HG03521 (cell line): ENCODE measurements at regions not wholly inside any gene's neighbourhood (a gene's known extent, or its start where the extent isn't known, plus 50 kb on each side); places are given as distances from the start of the nearest gene placed in this dataset.

Experiments
- ATAC-seq: cut with Tn5 transposase; IDR thresholded peaks from one replicate; pipeline ENCODE4 v1.9.1; 2021; ENCODE audit warnings: mild to moderate bottlenecking, moderate library complexity; ENCODE audit not compliant: unreplicated experiment

- no peak for ATAC-seq
These were observed 888.4 kb upstream of the PHF14 start for GRCh38 chr7:10085231-10085630.

DNA sequence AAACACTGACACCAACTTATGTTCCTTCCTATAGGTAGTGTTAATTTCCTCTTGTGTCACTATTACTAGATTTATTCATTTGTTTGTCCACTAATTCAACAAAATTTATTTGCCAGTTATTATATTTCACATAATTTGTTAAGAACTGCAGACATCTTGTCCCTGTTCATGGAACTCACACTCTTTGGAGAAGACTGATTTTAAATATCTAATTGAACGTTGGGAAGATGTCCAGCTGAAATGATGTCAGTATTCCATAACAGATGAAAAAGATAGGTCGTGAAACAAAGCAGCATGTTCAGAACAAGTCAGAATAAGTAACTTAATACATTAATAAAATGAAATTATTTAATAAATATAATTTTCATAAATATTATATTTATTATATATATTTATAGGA lies 873.1 kb upstream of the PHF14 start:
- no peak for ATAC-seq

- no peak for ATAC-seq
These were observed 872.3 kb upstream of the PHF14 start for GRCh38 chr7:10101351-10101750.

DNA sequence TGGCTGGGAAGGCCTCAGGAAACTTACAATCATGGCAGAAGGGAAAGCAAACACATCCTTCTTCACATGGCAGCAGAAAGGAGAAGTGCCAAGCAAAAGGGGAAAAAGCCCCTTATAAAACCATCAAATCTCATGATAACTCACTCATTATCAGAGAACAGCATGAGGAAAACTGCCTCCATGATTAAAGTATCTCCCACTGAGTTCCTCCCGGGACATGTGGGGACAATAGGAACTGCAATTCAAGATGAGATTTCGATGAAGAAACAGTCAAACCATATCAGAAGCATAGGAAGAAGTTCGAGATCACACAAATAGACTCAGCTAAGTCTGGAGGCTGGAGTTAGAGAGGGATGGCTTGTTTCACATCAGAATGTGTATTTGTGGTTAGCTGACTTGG lies 869.4 kb upstream of the PHF14 start:
- no peak for ATAC-seq

- ATAC-seq: no peak
These were observed 867.1 kb upstream of the PHF14 start for GRCh38 chr7:10106609-10107008.

DNA sequence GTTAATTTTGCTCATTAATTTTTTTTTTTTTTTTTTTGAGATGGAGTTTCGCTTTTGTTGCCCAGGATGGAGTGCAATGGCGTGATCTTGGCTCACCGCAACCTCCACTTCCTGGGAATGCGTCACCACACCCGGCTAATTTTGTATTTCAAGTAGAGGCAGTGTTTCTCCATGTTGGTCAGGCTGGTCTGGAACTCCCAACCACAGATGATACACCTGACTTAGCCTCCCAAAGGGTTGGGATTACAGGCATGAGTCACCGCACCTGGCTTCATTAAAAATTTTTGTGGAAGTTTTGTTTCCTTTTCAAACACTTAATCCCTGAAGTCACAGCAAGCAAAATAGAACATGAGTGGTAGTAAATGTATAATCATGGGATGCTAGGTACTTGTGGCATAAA lies 857.2 kb upstream of the PHF14 start:
- ATAC-seq: no peak

GRCh38 chr7:10117815-10118214 lies 855.9 kb upstream of the PHF14 start:
- no peak for ATAC-seq

DNA sequence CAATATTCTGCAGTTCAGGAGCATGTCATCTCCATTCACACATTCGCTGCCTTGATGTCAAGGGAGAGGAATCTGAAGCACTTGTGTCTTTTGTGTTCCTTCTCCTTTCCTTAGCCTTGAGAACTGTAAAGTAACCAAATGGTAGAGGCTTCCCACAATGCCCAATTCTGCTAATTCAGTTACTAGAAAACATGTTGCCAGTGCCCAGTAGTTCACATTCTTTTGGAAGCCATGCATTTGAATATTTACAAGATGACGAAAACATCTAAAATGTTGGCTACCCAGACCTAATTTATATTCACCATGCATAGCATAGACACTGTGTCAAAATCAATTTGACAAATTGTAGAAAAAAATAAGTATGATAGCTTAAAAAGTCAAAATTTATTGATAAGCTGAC lies 852.7 kb upstream of the PHF14 start:
- ATAC-seq: no peak

DNA sequence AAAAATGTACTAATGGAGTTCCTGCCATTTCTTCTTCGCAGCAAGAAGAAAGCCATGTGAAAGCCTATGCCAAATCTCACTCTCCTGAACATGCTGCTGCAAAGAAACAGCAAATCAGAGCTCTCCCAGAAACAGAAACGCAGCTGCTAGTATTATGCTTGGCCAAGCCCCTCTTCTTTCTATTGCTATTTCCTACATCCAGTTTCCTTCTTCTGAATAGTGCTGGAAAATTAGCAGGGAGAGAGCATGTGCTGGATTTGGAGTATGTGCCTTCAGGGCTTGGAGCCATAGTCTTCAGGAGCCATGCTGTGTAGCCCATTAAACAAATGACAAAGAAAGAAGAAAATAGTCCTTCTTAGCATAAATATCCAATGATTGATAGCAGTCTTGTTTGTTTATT lies 852.0 kb upstream of the PHF14 start:
- ATAC-seq: no peak

- no peak for ATAC-seq
These were observed 851.0 kb upstream of the PHF14 start for GRCh38 chr7:10122551-10123100.

DNA sequence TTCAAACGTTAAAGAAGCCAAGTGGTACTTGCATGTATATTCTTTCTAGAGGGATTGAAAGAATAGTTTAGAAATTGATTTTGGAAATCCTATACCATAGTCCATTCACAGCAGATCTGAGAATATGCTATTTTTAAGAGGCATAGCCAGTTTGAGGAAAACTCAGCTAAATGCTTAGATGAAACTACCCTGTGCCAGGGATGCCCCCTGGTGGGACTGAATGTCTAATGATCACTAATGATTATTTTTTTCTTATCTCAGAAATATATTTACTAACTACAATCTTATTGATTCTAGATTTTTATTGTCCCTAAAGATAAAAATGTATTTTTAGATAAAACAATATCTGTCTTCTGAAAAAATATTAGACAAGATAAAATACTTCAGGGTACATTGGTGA lies 844.9 kb upstream of the PHF14 start:
- no peak for ATAC-seq

DNA sequence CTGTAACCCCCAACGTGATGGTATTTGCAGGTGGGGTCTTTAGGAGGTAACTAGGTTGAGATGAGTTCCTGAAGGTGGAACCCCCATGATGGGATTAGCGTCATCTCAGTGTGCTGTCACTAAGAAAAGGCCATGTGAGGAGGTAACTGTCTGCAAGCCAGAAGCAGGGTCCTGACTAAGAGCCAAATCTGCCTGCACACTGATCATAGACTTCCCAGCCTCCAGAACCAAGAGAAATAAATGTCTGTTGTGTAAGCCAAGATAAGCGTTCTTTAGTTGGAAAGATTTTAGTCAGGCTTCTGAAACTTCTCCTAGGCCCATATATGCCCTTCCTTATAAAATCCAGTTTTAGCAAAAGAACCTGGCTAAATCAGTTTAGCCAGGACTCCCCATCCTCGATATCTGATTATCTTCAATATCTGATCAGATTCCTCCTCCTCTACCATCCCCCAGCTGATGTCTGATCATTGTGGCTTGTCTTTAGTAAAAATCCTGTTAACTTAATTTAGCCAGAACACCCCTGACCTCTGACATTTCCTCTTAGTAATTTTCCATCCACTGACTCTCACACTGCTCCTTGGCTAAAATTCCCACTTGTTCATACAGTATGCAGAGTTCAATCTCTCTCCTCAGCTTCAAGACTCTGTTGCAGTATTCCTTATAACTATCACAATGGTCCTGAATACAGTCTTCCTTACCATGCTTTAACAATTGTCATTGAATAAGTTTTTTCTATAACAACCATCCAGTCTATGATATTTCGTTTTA lies 835.4 kb upstream of the PHF14 start:
- no peak for ATAC-seq

DNA sequence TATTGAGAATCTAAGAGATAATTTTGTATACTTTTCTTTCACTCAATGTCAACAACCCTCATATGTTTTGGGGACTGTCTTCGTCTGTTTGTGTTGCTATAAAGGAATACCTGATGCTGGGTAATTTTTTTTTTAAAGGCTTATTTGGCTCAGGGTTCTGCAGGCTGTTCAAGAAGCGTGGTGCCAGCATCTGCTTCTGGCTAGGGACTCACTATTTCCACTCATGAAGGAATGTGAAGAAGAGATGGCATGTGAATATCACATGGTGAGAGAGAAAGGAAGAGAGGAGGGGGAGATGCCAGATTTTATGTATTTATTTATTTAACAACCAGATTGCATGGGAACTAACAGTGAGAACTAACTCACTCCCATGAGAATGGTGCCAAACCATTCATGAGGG lies 827.4 kb upstream of the PHF14 start:
- no peak for ATAC-seq

DNA sequence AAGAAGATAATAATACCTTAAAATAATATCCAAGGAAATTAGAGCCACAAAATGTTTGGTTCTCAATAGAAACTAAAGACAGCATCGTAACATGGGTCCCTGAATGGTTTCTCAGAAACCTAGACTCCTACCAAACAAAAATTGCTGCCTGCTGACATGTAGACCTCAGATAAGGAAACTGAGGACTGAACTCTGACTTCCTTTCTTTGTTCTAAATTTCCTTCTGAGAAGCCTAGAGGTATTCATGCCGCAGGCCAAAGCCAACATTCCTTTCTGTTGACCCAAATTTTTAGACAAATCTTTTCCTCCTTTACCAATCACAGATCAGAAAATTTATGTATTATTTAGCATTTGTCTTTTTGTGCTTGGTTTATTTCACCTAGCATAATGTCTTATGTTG lies 816.7 kb upstream of the PHF14 start:
- ATAC-seq: no peak

- no peak for ATAC-seq
These were observed 791.7 kb upstream of the PHF14 start for GRCh38 chr7:10181996-10182395.

DNA sequence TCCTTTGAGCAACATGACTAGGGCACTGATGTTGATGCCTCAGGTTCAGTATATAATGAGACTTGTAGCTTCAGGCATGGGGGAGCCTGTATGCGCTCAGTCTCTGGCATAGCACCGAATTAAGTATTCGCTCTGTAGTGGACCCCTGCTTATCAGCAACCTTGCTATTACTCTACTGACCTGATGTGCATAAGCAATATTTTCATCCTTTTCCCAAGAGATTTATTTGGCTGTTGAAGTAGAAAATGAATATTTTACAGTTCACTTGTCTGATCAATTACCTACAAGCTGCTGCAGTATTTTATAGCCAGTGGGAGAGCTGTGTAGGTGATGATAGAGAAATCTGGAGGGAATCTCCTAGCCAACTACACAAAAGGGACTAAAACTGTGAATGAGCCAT lies 781.6 kb upstream of the PHF14 start:
- no peak for ATAC-seq

- ATAC-seq: no peak
These were observed 768.0 kb upstream of the PHF14 start for GRCh38 chr7:10205696-10206095.

GRCh38 chr7:10210000-10210399 lies 763.7 kb upstream of the PHF14 start:
- no peak for ATAC-seq

- ATAC-seq: no peak
These were observed 762.7 kb upstream of the PHF14 start for GRCh38 chr7:10211016-10211415.

- no peak for ATAC-seq
These were observed 761.8 kb upstream of the PHF14 start for GRCh38 chr7:10211861-10212260.

GRCh38 chr7:10212649-10213048 lies 761.0 kb upstream of the PHF14 start:
- ATAC-seq: no peak

GRCh38 chr7:10216462-10216861 lies 757.2 kb upstream of the PHF14 start:
- no peak for ATAC-seq

- no peak for ATAC-seq
These were observed 752.6 kb upstream of the PHF14 start for GRCh38 chr7:10221084-10221483.
